HEK293 (cell line): ENCODE measurements at regions not wholly inside any gene's neighbourhood (a gene's known extent, or its start where the extent isn't known, plus 50 kb on each side); places are given as distances from the start of the nearest gene placed in this dataset.

Source experiments
- CTCF ChIA-PET: fragments of 350-600 bp; formaldehyde crosslinking; extraction: SDS; loops from one replicate; lab custom pipeline; 2021; ENCODE audit warnings: antibody characterized with exemption; lab: Yijun Ruan, JAX
- POLR2A ChIA-PET: fragments of 300-600 bp; formaldehyde crosslinking; extraction: SDS; loops from one replicate; lab custom pipeline; 2020; ENCODE audit warnings: antibody characterized with exemption, inconsistent platforms; lab: Yijun Ruan, JAX
- H3K27ac ChIP-seq: fragments of 200-500 bp; sonication (Bioruptor generic); 2 replicates; pipeline ENCODE4 v1.5.1; 2014; ENCODE audit warnings: low read depth, low read length, control low read depth, inconsistent platforms; ENCODE audit errors: extremely low read depth
- H3K36me3 ChIP-seq, 2 experiments: fragments of 200-500 bp in 1 of 2; sonication (Bioruptor generic) in 1 of 2; 1 replicate in 1 of 2; 2 replicates in 1 of 2; pipeline ENCODE4 v1.5.1; 2014 to 2017; ENCODE audit warnings: inconsistent platforms in 2 of 2, low read length in 2 of 2; ENCODE audit not compliant: control insufficient read depth in 2 of 2, insufficient read depth in 1 of 2
- H3K4me1 ChIP-seq: fragments of 200-500 bp; sonication (Bioruptor generic); 2 replicates; pipeline ENCODE4 v1.5.1; 2014; ENCODE audit warnings: mild to moderate bottlenecking, low read length, inconsistent platforms; ENCODE audit not compliant: control insufficient read depth, insufficient read depth
- H3K4me3 ChIP-seq: 2 replicates; pipeline ENCODE4 v1.5.1; 2011; ENCODE audit warnings: low read depth, mild to moderate bottlenecking, control low read depth, low read length, moderate library complexity
- H3K9me3 ChIP-seq: fragments of 200-500 bp; sonication (Bioruptor generic); 2 replicates; pipeline ENCODE4 v1.5.1; 2014; ENCODE audit warnings: low read depth, low read length, inconsistent platforms; ENCODE audit not compliant: control insufficient read depth, insufficient read depth
- BCL11B ChIP-seq: fragments of 450-650 bp; formaldehyde crosslinking; IDR thresholded peaks from 2 replicates; pipeline ENCODE4 v1.5.1; 2016; ENCODE audit warnings: low read depth, missing biosample characterization, missing genetic modification characterization
- SP3 ChIP-seq: fragments of 450-650 bp; formaldehyde crosslinking; IDR thresholded peaks from 2 replicates; pipeline ENCODE4 v1.5.1; 2016; ENCODE audit warnings: missing biosample characterization, missing genetic modification characterization
- YY1 ChIP-seq: fragments of 450-650 bp; formaldehyde crosslinking; IDR thresholded peaks from 2 replicates; pipeline ENCODE4 v1.5.1; 2018; ENCODE audit warnings: missing biosample characterization, missing genetic modification characterization
- ZBTB17 ChIP-seq: fragments of 450-650 bp; formaldehyde crosslinking; IDR thresholded peaks from 2 replicates; pipeline ENCODE4 v1.5.1; 2016; ENCODE audit warnings: missing biosample characterization, missing genetic modification characterization
- ZFP37 ChIP-seq: fragments of 450-650 bp; formaldehyde crosslinking; IDR thresholded peaks from 2 replicates; pipeline ENCODE4 v1.5.1; 2016; ENCODE audit warnings: missing biosample characterization, missing genetic modification characterization
- ZNF140 ChIP-seq: fragments of 450-650 bp; formaldehyde crosslinking; IDR thresholded peaks from 2 replicates; pipeline ENCODE4 v1.5.1; 2016; ENCODE audit warnings: missing biosample characterization, missing genetic modification characterization
- ZNF184 ChIP-seq: fragments of 450-650 bp; IDR thresholded peaks from 2 replicates; pipeline ENCODE4 v1.5.1; 2018; ENCODE audit warnings: missing biosample characterization, mild to moderate bottlenecking, missing genetic modification characterization
- ZNF23 ChIP-seq: fragments of 450-650 bp; formaldehyde crosslinking; IDR thresholded peaks from 2 replicates; pipeline ENCODE4 v1.5.1; 2016; ENCODE audit warnings: missing biosample characterization, missing genetic modification characterization, borderline replicate concordance
- ZNF433 ChIP-seq: fragments of 450-650 bp; formaldehyde crosslinking; IDR thresholded peaks from 2 replicates; pipeline ENCODE4 v1.5.1; 2016; ENCODE audit warnings: missing biosample characterization, missing genetic modification characterization, low read depth
- ZNF510 ChIP-seq: fragments of 450-650 bp; formaldehyde crosslinking; IDR thresholded peaks from 2 replicates; pipeline ENCODE4 v1.5.1; 2018; ENCODE audit warnings: mild to moderate bottlenecking, missing genetic modification characterization, missing biosample characterization; ENCODE audit not compliant: insufficient replicate concordance
- ZNF555 ChIP-seq: fragments of 450-650 bp; formaldehyde crosslinking; conservative IDR thresholded peaks from 2 replicates; pipeline ENCODE4 v1.5.1; 2017; ENCODE audit warnings: missing biosample characterization, mild to moderate bottlenecking, missing genetic modification characterization, inconsistent platforms
- ZNF558 ChIP-seq: fragments of 450-650 bp; formaldehyde crosslinking; IDR thresholded peaks from 2 replicates; pipeline ENCODE4 v1.5.1; 2016; ENCODE audit warnings: missing biosample characterization, missing genetic modification characterization
- ZNF580 ChIP-seq: fragments of 450-650 bp; formaldehyde crosslinking; IDR thresholded peaks from 2 replicates; pipeline ENCODE4 v1.5.1; 2016; ENCODE audit warnings: missing biosample characterization, missing genetic modification characterization
- ZNF621 ChIP-seq: fragments of 450-650 bp; formaldehyde crosslinking; IDR thresholded peaks from 2 replicates; pipeline ENCODE4 v1.5.1; 2017; ENCODE audit warnings: missing biosample characterization, missing genetic modification characterization
- ZNF629 ChIP-seq: fragments of 450-650 bp; formaldehyde crosslinking; IDR thresholded peaks from 2 replicates; pipeline ENCODE4 v1.5.1; 2017; ENCODE audit warnings: missing biosample characterization, missing genetic modification characterization
- ZNF660 ChIP-seq: fragments of 450-650 bp; IDR thresholded peaks from 2 replicates; pipeline ENCODE4 v1.5.1; 2018; ENCODE audit warnings: missing biosample characterization, mild to moderate bottlenecking, missing genetic modification characterization
- ZNF792 ChIP-seq: fragments of 450-650 bp; formaldehyde crosslinking; IDR thresholded peaks from 2 replicates; pipeline ENCODE4 v1.5.1; 2016; ENCODE audit warnings: missing biosample characterization, missing genetic modification characterization
- ZNF830 ChIP-seq: fragments of 450-650 bp; IDR thresholded peaks from 2 replicates; pipeline ENCODE4 v1.5.0; 2018; ENCODE audit warnings: missing biosample characterization, missing genetic modification characterization, low read depth, mild to moderate bottlenecking, moderate library complexity
- ZSCAN23 ChIP-seq: fragments of 450-650 bp; formaldehyde crosslinking; IDR thresholded peaks from 2 replicates; pipeline ENCODE4 v1.5.1; 2016; ENCODE audit warnings: missing biosample characterization, missing genetic modification characterization
- ZSCAN30 ChIP-seq: fragments of 450-650 bp; IDR thresholded peaks from 2 replicates; pipeline ENCODE4 v1.5.1; 2018; ENCODE audit warnings: missing biosample characterization, mild to moderate bottlenecking, missing genetic modification characterization, moderate library complexity
- TF ChIP-seq, protein P1 (sequence below): sonication (generic); formaldehyde crosslinking; IDR thresholded peaks from 2 replicates; pipeline ENCODE4 v1.8.1; 2022; ENCODE audit warnings: mild to moderate bottlenecking, moderate library complexity, missing genetic modification reagents
- TF ChIP-seq, protein P2 (sequence below): fragments of 450-650 bp; formaldehyde crosslinking; IDR thresholded peaks from 2 replicates; pipeline ENCODE4 v1.5.1; 2016; ENCODE audit warnings: missing biosample characterization, missing genetic modification characterization
- TF ChIP-seq, protein P3 (sequence below): fragments of 450-650 bp; formaldehyde crosslinking; IDR thresholded peaks from 2 replicates; pipeline ENCODE4 v1.5.1; 2016; ENCODE audit warnings: missing biosample characterization, missing genetic modification characterization
- TF ChIP-seq, protein P4 (sequence below): fragments of 450-650 bp; formaldehyde crosslinking; IDR thresholded peaks from 2 replicates; pipeline ENCODE4 v1.5.1; 2016; ENCODE audit warnings: missing biosample characterization, missing genetic modification characterization, borderline replicate concordance

DNA sequence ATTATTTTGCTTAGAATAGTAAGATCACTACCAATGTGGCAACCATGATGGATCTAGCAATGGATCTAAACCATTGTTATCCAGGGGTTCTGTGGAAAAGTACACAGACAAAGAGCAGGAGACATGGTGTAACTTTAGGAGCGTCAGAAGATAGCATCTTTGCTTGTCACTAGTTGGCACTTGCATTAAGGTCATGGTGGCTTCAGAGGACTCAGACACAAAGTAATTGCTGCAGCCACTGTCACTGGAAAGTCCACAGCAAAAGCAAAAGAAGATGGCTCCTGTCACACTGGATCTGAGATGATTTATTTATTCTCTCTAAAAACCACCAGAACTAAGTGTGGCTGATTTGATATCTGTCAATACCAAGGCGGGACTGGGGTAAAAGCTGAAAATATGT, 93.3 kb upstream of the PCDH20 start:
- Histone ChIP-seq H3K36me3 (no peaks in the 10 kb centered on the region), H3K4me1 (no peaks in the 10 kb centered on the region), H3K27ac (no peak overlapping the region), H3K9me3 (no peaks in the 10 kb centered on the region), H3K4me3 (no peak overlapping the region)
- ChIA-PET CTCF (no interaction called here), POLR2A (no interaction called here)
- TF ChIP-seq ZNF830: no peak
- TF ChIP-seq ZNF558 (tag by site-specific recombination): no peak
- TF ChIP-seq ZFP37 (tag by site-specific recombination): no peak
- no peak for TF ChIP-seq ZNF580 (tag by site-specific recombination)
- TF ChIP-seq ZNF510 (tag by site-specific recombination): no peak
- TF ChIP-seq, protein P1, sequence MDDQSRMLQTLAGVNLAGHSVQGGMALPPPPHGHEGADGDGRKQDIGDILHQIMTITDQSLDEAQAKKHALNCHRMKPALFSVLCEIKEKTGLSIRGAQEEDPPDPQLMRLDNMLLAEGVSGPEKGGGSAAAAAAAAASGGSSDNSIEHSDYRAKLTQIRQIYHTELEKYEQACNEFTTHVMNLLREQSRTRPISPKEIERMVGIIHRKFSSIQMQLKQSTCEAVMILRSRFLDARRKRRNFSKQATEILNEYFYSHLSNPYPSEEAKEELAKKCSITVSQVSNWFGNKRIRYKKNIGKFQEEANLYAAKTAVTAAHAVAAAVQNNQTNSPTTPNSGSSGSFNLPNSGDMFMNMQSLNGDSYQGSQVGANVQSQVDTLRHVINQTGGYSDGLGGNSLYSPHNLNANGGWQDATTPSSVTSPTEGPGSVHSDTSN (CRISPR knock-in tag): no peak
- TF ChIP-seq YY1: no peak
- TF ChIP-seq ZSCAN30: no peak

GRCh38 chr13:61500176-61500575, 84.5 kb upstream of the PCDH20 start:
- TF ChIP-seq, protein P2, sequence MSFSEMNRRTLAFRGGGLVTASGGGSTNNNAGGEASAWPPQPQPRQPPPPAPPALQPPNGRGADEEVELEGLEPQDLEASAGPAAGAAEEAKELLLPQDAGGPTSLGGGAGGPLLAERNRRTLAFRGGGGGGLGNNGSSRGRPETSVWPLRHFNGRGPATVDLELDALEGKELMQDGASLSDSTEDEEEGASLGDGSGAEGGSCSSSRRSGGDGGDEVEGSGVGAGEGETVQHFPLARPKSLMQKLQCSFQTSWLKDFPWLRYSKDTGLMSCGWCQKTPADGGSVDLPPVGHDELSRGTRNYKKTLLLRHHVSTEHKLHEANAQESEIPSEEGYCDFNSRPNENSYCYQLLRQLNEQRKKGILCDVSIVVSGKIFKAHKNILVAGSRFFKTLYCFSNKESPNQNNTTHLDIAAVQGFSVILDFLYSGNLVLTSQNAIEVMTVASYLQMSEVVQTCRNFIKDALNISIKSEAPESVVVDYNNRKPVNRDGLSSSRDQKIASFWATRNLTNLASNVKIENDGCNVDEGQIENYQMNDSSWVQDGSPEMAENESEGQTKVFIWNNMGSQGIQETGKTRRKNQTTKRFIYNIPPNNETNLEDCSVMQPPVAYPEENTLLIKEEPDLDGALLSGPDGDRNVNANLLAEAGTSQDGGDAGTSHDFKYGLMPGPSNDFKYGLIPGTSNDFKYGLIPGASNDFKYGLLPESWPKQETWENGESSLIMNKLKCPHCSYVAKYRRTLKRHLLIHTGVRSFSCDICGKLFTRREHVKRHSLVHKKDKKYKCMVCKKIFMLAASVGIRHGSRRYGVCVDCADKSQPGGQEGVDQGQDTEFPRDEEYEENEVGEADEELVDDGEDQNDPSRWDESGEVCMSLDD (tag by site-specific recombination): no peak
- TF ChIP-seq ZNF792 (tag by site-specific recombination): no peak
- TF ChIP-seq SP3 (tag by site-specific recombination): no peak
- TF ChIP-seq ZNF660 (tag by site-specific recombination): no peak
- TF ChIP-seq ZSCAN23: no peak
- TF ChIP-seq ZBTB17: no peak
- TF ChIP-seq, protein P3, sequence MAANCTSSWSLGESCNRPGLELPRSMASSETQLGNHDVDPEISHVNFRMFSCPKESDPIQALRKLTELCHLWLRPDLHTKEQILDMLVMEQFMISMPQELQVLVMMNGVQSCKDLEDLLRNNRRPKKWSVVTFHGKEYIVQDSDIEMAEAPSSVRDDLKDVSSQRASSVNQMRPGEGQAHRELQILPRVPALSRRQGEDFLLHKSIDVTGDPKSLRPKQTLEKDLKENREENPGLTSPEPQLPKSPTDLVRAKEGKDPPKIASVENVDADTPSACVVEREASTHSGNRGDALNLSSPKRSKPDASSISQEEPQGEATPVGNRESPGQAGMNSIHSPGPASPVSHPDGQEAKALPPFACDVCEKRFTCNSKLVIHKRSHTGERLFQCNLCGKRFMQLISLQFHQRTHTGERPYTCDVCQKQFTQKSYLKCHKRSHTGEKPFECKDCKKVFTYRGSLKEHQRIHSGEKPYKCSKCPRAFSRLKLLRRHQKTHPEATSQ (tag by site-specific recombination): no peak
- no peak for TF ChIP-seq ZNF555 (tag by site-specific recombination)
- no peak for TF ChIP-seq ZNF629 (tag by site-specific recombination)
- TF ChIP-seq BCL11B (tag by site-specific recombination): no peak
- no peak for TF ChIP-seq ZNF184 (tag by site-specific recombination)
- TF ChIP-seq ZNF621 (tag by site-specific recombination): no peak
- TF ChIP-seq ZNF433 (tag by site-specific recombination): no peak
- TF ChIP-seq ZNF140 (tag by site-specific recombination): no peak
- no peak for TF ChIP-seq ZNF830
- TF ChIP-seq ZNF23: no peak
- TF ChIP-seq, protein P4, sequence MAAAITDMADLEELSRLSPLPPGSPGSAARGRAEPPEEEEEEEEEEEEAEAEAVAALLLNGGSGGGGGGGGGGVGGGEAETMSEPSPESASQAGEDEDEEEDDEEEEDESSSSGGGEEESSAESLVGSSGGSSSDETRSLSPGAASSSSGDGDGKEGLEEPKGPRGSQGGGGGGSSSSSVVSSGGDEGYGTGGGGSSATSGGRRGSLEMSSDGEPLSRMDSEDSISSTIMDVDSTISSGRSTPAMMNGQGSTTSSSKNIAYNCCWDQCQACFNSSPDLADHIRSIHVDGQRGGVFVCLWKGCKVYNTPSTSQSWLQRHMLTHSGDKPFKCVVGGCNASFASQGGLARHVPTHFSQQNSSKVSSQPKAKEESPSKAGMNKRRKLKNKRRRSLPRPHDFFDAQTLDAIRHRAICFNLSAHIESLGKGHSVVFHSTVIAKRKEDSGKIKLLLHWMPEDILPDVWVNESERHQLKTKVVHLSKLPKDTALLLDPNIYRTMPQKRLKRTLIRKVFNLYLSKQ: no peak
- Histone ChIP-seq H3K36me3 (no peaks in the 10 kb centered on the region), H3K9me3 (no peaks in the 10 kb centered on the region), H3K4me3 (no peak overlapping the region), H3K4me1 (no peaks in the 10 kb centered on the region), H3K27ac (no peak overlapping the region)
- ChIA-PET CTCF (no interaction called here), POLR2A (no interaction called here)
